Loucy (cell line): ENCODE measurements at regions not wholly inside any gene's neighbourhood (a gene's known extent, or its start where the extent isn't known, plus 50 kb on each side); places are given as distances from the start of the nearest gene placed in this dataset.

Experiments used
- H2AFZ ChIP-seq: fragments of 200-600 bp; sonication (generic); 2 replicates; pipeline ENCODE4 v1.6.0; 2016; ENCODE audit warnings: antibody characterized with exemption, mild to moderate bottlenecking, low read length, moderate library complexity
- H3F3A ChIP-seq: fragments of 200-600 bp; 2 replicates; pipeline ENCODE4 v1.6.0; 2016; ENCODE audit warnings: antibody characterized with exemption, low read depth, mild to moderate bottlenecking
- H3K27me3 ChIP-seq: fragments of 200-600 bp; sonication (generic); 2 replicates; pipeline ENCODE4 v1.6.1; 2014; ENCODE audit warnings: low read length, mild to moderate bottlenecking; ENCODE audit not compliant: insufficient read depth, poor library complexity, severe bottlenecking
- H3K36me3 ChIP-seq: fragments of 200-600 bp; sonication (generic); 2 replicates; pipeline ENCODE4 v1.6.1; 2016; ENCODE audit warnings: low read length; ENCODE audit not compliant: insufficient read depth
- H3K4me1 ChIP-seq: fragments of 200-600 bp; sonication (generic); 2 replicates; pipeline ENCODE4 v1.5.1; 2014; ENCODE audit warnings: low read length, mild to moderate bottlenecking; ENCODE audit not compliant: insufficient read depth, poor library complexity, severe bottlenecking
- H3K4me2 ChIP-seq: fragments of 200-600 bp; sonication (generic); 2 replicates; pipeline ENCODE4 v1.6.0; 2014; ENCODE audit warnings: antibody characterized with exemption, low read length, low read depth, mild to moderate bottlenecking; ENCODE audit not compliant: poor library complexity, severe bottlenecking
- H3K4me3 ChIP-seq: fragments of 200-600 bp; sonication (generic); 2 replicates; pipeline ENCODE4 v1.5.1; 2014; ENCODE audit warnings: low read length, mild to moderate bottlenecking, mixed read lengths; ENCODE audit not compliant: poor library complexity, severe bottlenecking
- H3K79me2 ChIP-seq: fragments of 200-600 bp; sonication (generic); 2 replicates; pipeline ENCODE4 v1.6.1; 2014; ENCODE audit warnings: low read length; ENCODE audit not compliant: insufficient read depth
- H3K9ac ChIP-seq: fragments of 200-600 bp; sonication (generic); 2 replicates; pipeline ENCODE4 v1.6.0; 2014; ENCODE audit warnings: mild to moderate bottlenecking, low read depth, low read length, moderate library complexity; ENCODE audit not compliant: poor library complexity, severe bottlenecking
- H3K9me2 ChIP-seq: fragments of 200-600 bp; sonication (generic); replicated peaks from 2 replicates; pipeline ENCODE4 v1.6.1; 2016; ENCODE audit warnings: low read depth, low read length, mixed read lengths
- H3K9me3 ChIP-seq: fragments of 200-600 bp; sonication (generic); 2 replicates; pipeline ENCODE4 v1.6.1; 2014; ENCODE audit warnings: mild to moderate bottlenecking, antibody characterized with exemption, low read length, low read depth; ENCODE audit not compliant: insufficient read depth
- H4K20me1 ChIP-seq: fragments of 200-600 bp; sonication (generic); 2 replicates; pipeline ENCODE4 v1.6.0; 2014; ENCODE audit warnings: antibody characterized with exemption, low read length, mild to moderate bottlenecking; ENCODE audit not compliant: insufficient read depth, poor library complexity, severe bottlenecking
- CTCF ChIP-seq: fragments of 200-600 bp; sonication (generic); conservative IDR thresholded peaks from 2 replicates; pipeline ENCODE4 v1.5.1; 2014; ENCODE audit warnings: mild to moderate bottlenecking, antibody characterized with exemption, low read length
- EZH2phosphoT487 ChIP-seq: fragments of 200-600 bp; IDR thresholded peaks from 2 replicates; pipeline ENCODE4 v1.6.1; 2018; ENCODE audit warnings: antibody characterized with exemption, mild to moderate bottlenecking, moderate library complexity, borderline replicate concordance

- Histone ChIP-seq H3K4me1 (no peaks in the 10 kb centered on the region), H3K9me2 (no peaks in the 10 kb centered on the region), H3K9ac (no peak overlapping the region), H3K4me2 (no peak overlapping the region), H3K4me3 (no peak overlapping the region), H3K27me3 (no peaks in the 10 kb centered on the region), H3F3A (no peaks in the 10 kb centered on the region), H3K9me3 (no peaks in the 10 kb centered on the region), H2AFZ (no peak overlapping the region), H3K79me2 (no peaks in the 10 kb centered on the region), H4K20me1 (no peaks in the 10 kb centered on the region), H3K36me3 (no peaks in the 10 kb centered on the region)
- TF ChIP-seq EZH2phosphoT487 (no peak), CTCF (no peak)
These were observed 1432.6 kb upstream of the TENM4 start for GRCh38 chr11:80873310-80873999.

GRCh38 chr11:80872116-80872728 is 1431.4 kb upstream of the TENM4 start:
- H4K20me1 ChIP-seq, result no peaks in the 10 kb centered on the region
- no peak for TF ChIP-seq CTCF
- no peak for TF ChIP-seq EZH2phosphoT487
- H3K9me2 ChIP-seq, result no peaks in the 10 kb centered on the region
- H3F3A ChIP-seq, result no peaks in the 10 kb centered on the region
- H3K9ac ChIP-seq, result no peak overlapping the region
- H3K27me3 ChIP-seq, result no peaks in the 10 kb centered on the region
- no peak overlapping the region for H2AFZ ChIP-seq
- H3K4me2 ChIP-seq, result no peak overlapping the region
- no peaks in the 10 kb centered on the region for H3K36me3 ChIP-seq
- H3K4me1 ChIP-seq, result no peaks in the 10 kb centered on the region
- H3K79me2 ChIP-seq, result no peaks in the 10 kb centered on the region
- no peak overlapping the region for H3K4me3 ChIP-seq
- no peaks in the 10 kb centered on the region for H3K9me3 ChIP-seq

- H3K79me2 ChIP-seq, result no peaks in the 10 kb centered on the region
- no peak overlapping the region for H3K4me2 ChIP-seq
- no peaks in the 10 kb centered on the region for H3K36me3 ChIP-seq
- H3K4me3 ChIP-seq, result no peak overlapping the region
- no peaks in the 10 kb centered on the region for H3K4me1 ChIP-seq
- H4K20me1 ChIP-seq, result no peaks in the 10 kb centered on the region
- no peak for TF ChIP-seq CTCF
- no peak for TF ChIP-seq EZH2phosphoT487
- no peaks in the 10 kb centered on the region for H3K9me3 ChIP-seq
- H3K9ac ChIP-seq, result no peak overlapping the region
- H3K9me2 ChIP-seq, result no peaks in the 10 kb centered on the region
- no peaks in the 10 kb centered on the region for H3K27me3 ChIP-seq
- H3F3A ChIP-seq, result no peaks in the 10 kb centered on the region
- H2AFZ ChIP-seq, result no peak overlapping the region
These were observed 1428.0 kb upstream of the TENM4 start for GRCh38 chr11:80868831-80869230.
